GM23338 (cell line): ENCODE measurements at regions not wholly inside any gene's neighbourhood (a gene's known extent, or its start where the extent isn't known, plus 50 kb on each side); places are given as distances from the start of the nearest gene placed in this dataset.

ENCODE experiments used
- TF ChIP-seq, protein P1 (sequence below), 2 experiments: fragments of 200-600 bp in 1 of 2; sonication (generic) in 1 of 2; conservative IDR thresholded peaks; 2 replicates each; pipeline versions ENCODE4 v1.5.1 to v1.6.1; 2016 to 2017; ENCODE audit warnings: antibody characterized with exemption in 2 of 2, low read depth in 2 of 2, mild to moderate bottlenecking in 2 of 2, moderate library complexity in 1 of 2
- TF ChIP-seq, protein P2 (sequence below): IDR thresholded peaks from one replicate; pipeline ENCODE4 v1.6.1; 2018; ENCODE audit warnings: antibody characterized with exemption; ENCODE audit not compliant: unreplicated experiment

DNA sequence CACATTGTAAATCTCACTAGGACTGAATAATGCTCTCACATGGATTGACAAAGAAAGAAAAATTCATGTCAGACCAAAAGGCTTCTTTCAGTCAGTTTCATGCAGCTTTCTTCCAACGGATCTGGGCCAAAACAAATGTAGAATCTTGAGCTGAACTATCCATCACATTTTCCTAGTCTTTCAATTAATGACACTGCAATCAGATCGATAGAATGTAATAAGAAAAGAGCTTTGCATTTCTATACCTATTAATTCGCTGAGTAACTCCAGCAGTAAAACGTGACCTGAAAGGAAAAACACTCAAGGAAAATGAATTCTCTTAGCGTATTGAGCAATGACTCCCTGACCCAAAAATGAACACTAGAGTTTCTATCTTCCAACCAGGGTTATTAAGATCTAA lies 194.8 kb upstream of the BLID start:
- TF ChIP-seq, protein P1, sequence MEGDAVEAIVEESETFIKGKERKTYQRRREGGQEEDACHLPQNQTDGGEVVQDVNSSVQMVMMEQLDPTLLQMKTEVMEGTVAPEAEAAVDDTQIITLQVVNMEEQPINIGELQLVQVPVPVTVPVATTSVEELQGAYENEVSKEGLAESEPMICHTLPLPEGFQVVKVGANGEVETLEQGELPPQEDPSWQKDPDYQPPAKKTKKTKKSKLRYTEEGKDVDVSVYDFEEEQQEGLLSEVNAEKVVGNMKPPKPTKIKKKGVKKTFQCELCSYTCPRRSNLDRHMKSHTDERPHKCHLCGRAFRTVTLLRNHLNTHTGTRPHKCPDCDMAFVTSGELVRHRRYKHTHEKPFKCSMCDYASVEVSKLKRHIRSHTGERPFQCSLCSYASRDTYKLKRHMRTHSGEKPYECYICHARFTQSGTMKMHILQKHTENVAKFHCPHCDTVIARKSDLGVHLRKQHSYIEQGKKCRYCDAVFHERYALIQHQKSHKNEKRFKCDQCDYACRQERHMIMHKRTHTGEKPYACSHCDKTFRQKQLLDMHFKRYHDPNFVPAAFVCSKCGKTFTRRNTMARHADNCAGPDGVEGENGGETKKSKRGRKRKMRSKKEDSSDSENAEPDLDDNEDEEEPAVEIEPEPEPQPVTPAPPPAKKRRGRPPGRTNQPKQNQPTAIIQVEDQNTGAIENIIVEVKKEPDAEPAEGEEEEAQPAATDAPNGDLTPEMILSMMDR (conservative IDR thresholded peaks at IDR 0.05; ENCODE audit: low read depth in 2 of 2): no peak
- TF ChIP-seq, protein P2, sequence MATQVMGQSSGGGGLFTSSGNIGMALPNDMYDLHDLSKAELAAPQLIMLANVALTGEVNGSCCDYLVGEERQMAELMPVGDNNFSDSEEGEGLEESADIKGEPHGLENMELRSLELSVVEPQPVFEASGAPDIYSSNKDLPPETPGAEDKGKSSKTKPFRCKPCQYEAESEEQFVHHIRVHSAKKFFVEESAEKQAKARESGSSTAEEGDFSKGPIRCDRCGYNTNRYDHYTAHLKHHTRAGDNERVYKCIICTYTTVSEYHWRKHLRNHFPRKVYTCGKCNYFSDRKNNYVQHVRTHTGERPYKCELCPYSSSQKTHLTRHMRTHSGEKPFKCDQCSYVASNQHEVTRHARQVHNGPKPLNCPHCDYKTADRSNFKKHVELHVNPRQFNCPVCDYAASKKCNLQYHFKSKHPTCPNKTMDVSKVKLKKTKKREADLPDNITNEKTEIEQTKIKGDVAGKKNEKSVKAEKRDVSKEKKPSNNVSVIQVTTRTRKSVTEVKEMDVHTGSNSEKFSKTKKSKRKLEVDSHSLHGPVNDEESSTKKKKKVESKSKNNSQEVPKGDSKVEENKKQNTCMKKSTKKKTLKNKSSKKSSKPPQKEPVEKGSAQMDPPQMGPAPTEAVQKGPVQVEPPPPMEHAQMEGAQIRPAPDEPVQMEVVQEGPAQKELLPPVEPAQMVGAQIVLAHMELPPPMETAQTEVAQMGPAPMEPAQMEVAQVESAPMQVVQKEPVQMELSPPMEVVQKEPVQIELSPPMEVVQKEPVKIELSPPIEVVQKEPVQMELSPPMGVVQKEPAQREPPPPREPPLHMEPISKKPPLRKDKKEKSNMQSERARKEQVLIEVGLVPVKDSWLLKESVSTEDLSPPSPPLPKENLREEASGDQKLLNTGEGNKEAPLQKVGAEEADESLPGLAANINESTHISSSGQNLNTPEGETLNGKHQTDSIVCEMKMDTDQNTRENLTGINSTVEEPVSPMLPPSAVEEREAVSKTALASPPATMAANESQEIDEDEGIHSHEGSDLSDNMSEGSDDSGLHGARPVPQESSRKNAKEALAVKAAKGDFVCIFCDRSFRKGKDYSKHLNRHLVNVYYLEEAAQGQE: no peak
